GM23248 (cell line): ENCODE measurements at regions not wholly inside any gene's neighbourhood (a gene's known extent, or its start where the extent isn't known, plus 50 kb on each side); places are given as distances from the start of the nearest gene placed in this dataset.

Source experiments
- DNase-seq: peaks from one replicate; pipeline ENCODE4 v3.0.0-alpha.2; 2015
- H2AFZ ChIP-seq: fragments of 200-600 bp; sonication (generic); 2 replicates; pipeline ENCODE4 v1.6.1; 2016; ENCODE audit warnings: antibody characterized with exemption
- H3F3A ChIP-seq: fragments of 200-600 bp; sonication (generic); 2 replicates; pipeline ENCODE4 v1.6.1; 2016; ENCODE audit warnings: mild to moderate bottlenecking, antibody characterized with exemption, mixed run types; ENCODE audit not compliant: insufficient read depth
- H3K27ac ChIP-seq: fragments of 200-600 bp; sonication (generic); 2 replicates; pipeline ENCODE4 v1.5.1; 2016; ENCODE audit warnings: mild to moderate bottlenecking
- H3K27me3 ChIP-seq: fragments of 200-600 bp; sonication (generic); replicated peaks from 2 replicates; pipeline ENCODE4 v1.6.1; 2016; ENCODE audit warnings: mild to moderate bottlenecking; ENCODE audit not compliant: insufficient read depth
- H3K36me3 ChIP-seq: fragments of 200-600 bp; sonication (generic); 2 replicates; pipeline ENCODE4 v1.6.1; 2016; ENCODE audit warnings: low read depth, mild to moderate bottlenecking
- H3K4me1 ChIP-seq: fragments of 200-600 bp; sonication (generic); 2 replicates; pipeline ENCODE4 v1.6.1; 2016; ENCODE audit warnings: mild to moderate bottlenecking; ENCODE audit not compliant: insufficient read depth
- H3K4me2 ChIP-seq: fragments of 200-600 bp; sonication (generic); one replicate; pipeline ENCODE4 v1.6.1; 2016; ENCODE audit warnings: mild to moderate bottlenecking; ENCODE audit not compliant: unreplicated experiment
- H3K4me3 ChIP-seq: fragments of 200-600 bp; sonication (generic); 2 replicates; pipeline ENCODE4 v1.5.1; 2016; ENCODE audit warnings: mild to moderate bottlenecking
- H3K79me2 ChIP-seq: fragments of 200-600 bp; sonication (generic); 2 replicates; pipeline ENCODE4 v1.6.1; 2016; ENCODE audit warnings: mild to moderate bottlenecking; ENCODE audit not compliant: insufficient read depth
- H3K9ac ChIP-seq: fragments of 200-600 bp; sonication (generic); 2 replicates; pipeline ENCODE4 v1.6.1; 2016; ENCODE audit warnings: mild to moderate bottlenecking
- H3K9me2 ChIP-seq: fragments of 200-600 bp; sonication (generic); 2 replicates; pipeline ENCODE4 v1.6.1; 2016; ENCODE audit warnings: mixed run types, mild to moderate bottlenecking, moderate library complexity; ENCODE audit not compliant: insufficient read depth
- H3K9me3 ChIP-seq: fragments of 200-600 bp; sonication (generic); one replicate; pipeline ENCODE4 v1.6.1; 2017; ENCODE audit warnings: low read depth
- H4K20me1 ChIP-seq: fragments of 200-600 bp; sonication (generic); 2 replicates; pipeline ENCODE4 v1.6.0; 2016; ENCODE audit not compliant: insufficient read depth
- EZH2 ChIP-seq: fragments of 200-600 bp; sonication (generic); IDR thresholded peaks from 2 replicates; pipeline ENCODE4 v1.6.1; 2018; ENCODE audit warnings: antibody characterized with exemption, mild to moderate bottlenecking; ENCODE audit not compliant: insufficient read depth, poor library complexity, severe bottlenecking
- EZH2phosphoT487 ChIP-seq: fragments of 200-600 bp; sonication (generic); IDR thresholded peaks from 2 replicates; pipeline ENCODE4 v1.6.1; 2018; ENCODE audit warnings: antibody characterized with exemption, moderate library complexity, mild to moderate bottlenecking, low read depth; ENCODE audit not compliant: insufficient read depth
- WGBS, 2 experiments: methylation state at CpG; one replicate each; pipeline ENCODE4 v1.1.6; 2015 to 2017; ENCODE audit warnings: low lambda C conversion rate in 2 of 2, low coverage in 1 of 2; ENCODE audit errors: missing lambda C conversion rate in 2 of 2; 5-methylcytosine and 5-hydroxymethylcytosine counted together
- in situ Hi-C: fragments of 300-500 bp; cut with MboI; formaldehyde crosslinking; loops from 2 replicates; pipeline ENCODE4 v1.15.0; 2020

DNA sequence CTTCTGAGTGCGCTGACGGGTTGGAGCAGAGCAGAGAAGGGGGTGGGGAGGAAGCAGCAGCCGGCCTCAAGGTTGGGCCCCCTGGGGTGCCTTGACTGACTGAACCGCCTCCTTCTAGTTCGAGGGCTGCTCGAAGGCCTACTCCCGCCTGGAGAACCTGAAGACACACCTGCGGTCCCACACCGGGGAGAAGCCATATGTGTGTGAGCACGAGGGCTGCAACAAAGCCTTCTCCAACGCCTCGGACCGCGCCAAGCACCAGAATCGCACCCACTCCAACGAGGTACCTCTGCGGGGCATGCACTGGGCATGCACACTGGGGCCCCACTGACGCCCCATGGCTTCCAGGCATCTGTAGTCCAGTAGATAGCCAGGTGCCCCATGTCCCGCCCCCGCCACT is 246.9 kb downstream of the GLI2 start:
- DNase-seq, result no peak
- no peaks in the 10 kb centered on the region for H3K27me3 ChIP-seq
- TF ChIP-seq EZH2phosphoT487 (no peak), EZH2 (no peak)
- H2AFZ ChIP-seq, result no peak overlapping the region
- H3K9me3 ChIP-seq, result no peaks in the 10 kb centered on the region
- H3K4me1 ChIP-seq, result no peaks in the 10 kb centered on the region
- H3K36me3 ChIP-seq, result peaks cover 16% of the 10 kb centered on the region; the same call in 1 of the 2 replicates
- no peaks in the 10 kb centered on the region for H4K20me1 ChIP-seq
- WGBS, 2 experiments, result 84 to 85% methylated on average over 17 to 20 of the region's 20 CpGs
- in situ Hi-C loops, result no loop called here
- no peak overlapping the region for H3K4me3 ChIP-seq
- no peak overlapping the region for H3K27ac ChIP-seq
- no peak overlapping the region for H3K4me2 ChIP-seq
- no peaks in the 10 kb centered on the region for H3K79me2 ChIP-seq
- no peak overlapping the region for H3K9ac ChIP-seq
- H3K9me2 ChIP-seq, result no peaks in the 10 kb centered on the region
- no peaks in the 10 kb centered on the region for H3F3A ChIP-seq

DNA sequence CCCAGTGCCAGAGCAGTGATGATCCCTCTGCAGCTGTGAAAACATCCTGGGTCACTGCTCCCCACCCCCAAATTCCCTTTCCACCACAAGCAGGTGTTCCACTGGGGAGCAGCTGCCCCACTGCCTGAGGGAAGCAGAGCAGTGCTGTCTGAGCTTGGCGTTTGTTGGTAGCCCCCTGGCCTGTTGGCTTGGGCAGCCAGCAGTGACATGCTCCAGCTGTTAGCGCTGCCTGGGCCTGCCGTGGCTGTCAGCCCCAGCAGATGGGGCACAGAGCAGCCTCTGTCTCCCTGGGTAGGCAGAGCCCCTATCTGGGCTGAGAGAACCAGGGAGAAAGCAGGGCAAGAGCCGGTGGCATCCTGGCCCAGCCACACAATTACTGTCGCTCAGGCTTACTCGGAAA is 247.7 kb downstream of the GLI2 start:
- Histone ChIP-seq H3K9ac (no peak overlapping the region), H2AFZ (no peak overlapping the region), H3K4me2 (no peak overlapping the region), H3K79me2 (no peaks in the 10 kb centered on the region), H3K27me3 (no peaks in the 10 kb centered on the region), H3K9me2 (no peaks in the 10 kb centered on the region), H4K20me1 (no peaks in the 10 kb centered on the region), H3K4me3 (no peak overlapping the region), H3K27ac (no peak overlapping the region), H3K4me1 (no peaks in the 10 kb centered on the region), H3F3A (no peaks in the 10 kb centered on the region), H3K9me3 (no peaks in the 10 kb centered on the region), H3K36me3 (peaks cover 16% of the 10 kb centered on the region; the same call in 1 of the 2 replicates)
- no peak for DNase-seq
- 64 to 67% methylated on average over 6 of the region's 6 CpGs for WGBS, 2 experiments
- in situ Hi-C loops, result no loop called here
- TF ChIP-seq EZH2phosphoT487, result no peak
- TF ChIP-seq EZH2, result no peak

DNA sequence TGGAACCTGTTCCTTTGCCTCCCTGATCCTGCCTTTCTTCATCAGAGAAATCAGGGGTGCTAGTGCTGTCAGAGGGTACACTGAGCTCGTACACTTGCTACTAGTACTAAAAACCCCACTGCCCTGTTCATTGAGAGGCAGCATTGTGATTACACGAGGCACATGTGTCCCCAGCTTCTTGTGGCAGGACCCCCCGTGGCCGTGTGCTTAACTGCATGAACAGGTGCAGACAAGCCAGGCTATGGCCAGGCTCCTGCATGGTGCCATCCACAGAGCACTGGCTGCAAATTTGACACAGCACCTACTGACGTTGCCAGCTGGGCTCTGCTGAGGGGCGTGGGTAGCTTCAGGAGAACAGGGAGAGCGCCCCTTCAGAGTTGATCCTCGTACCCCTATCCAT is 248.4 kb downstream of the GLI2 start:
- H3K9me3 ChIP-seq, result no peaks in the 10 kb centered on the region
- H3K4me1 ChIP-seq, result no peaks in the 10 kb centered on the region
- no peak overlapping the region for H3K4me2 ChIP-seq
- no peak for DNase-seq
- no peak overlapping the region for H2AFZ ChIP-seq
- no peaks in the 10 kb centered on the region for H3K79me2 ChIP-seq
- TF ChIP-seq EZH2, result no peak
- H3K9me2 ChIP-seq, result no peaks in the 10 kb centered on the region
- no peak overlapping the region for H3K27ac ChIP-seq
- H3K4me3 ChIP-seq, result no peak overlapping the region
- in situ Hi-C loops, result no loop called here
- 97 to 98% methylated on average over 8 of the region's 8 CpGs for WGBS, 2 experiments
- no peak overlapping the region for H3K9ac ChIP-seq
- H3K36me3 ChIP-seq, result peaks cover 16% of the 10 kb centered on the region; the same call in 1 of the 2 replicates
- no peaks in the 10 kb centered on the region for H3K27me3 ChIP-seq
- no peaks in the 10 kb centered on the region for H4K20me1 ChIP-seq
- no peaks in the 10 kb centered on the region for H3F3A ChIP-seq

DNA sequence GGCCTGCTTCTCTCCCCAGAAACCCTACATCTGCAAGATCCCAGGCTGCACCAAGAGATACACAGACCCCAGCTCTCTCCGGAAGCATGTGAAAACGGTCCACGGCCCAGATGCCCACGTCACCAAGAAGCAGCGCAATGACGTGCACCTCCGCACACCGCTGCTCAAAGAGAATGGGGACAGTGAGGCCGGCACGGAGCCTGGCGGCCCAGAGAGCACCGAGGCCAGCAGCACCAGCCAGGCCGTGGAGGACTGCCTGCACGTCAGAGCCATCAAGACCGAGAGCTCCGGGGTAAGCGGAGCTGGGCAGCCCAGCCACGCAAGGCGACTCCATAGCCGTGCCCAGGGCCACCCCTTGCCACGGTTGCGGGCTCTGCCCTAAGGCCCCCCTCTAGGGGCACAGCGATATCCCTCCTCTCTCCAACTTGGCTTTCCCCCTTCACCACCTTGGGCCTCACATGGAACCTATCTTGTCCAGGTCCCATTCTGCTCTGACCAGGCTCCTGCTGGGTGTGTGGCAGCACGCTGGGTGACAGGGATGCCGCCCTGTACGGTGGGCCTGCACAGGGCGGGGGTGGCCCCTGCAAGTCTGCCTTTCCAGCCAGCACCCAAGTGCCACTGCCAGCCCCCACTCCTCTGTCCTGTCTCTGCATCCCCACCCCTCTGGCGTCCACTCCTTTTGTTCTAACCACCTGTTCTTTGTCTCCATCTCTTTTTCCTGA is 248.9 kb downstream of the GLI2 start:
- in situ Hi-C loops, result no loop called here
- H3K36me3 ChIP-seq, result peaks cover 12% of the 10 kb centered on the region; the same call in 1 of the 2 replicates
- H3K27me3 ChIP-seq, result no peaks in the 10 kb centered on the region
- H3K4me3 ChIP-seq, result no peak overlapping the region
- no peak for DNase-seq
- H3F3A ChIP-seq, result no peaks in the 10 kb centered on the region
- no peak overlapping the region for H3K27ac ChIP-seq
- no peak overlapping the region for H2AFZ ChIP-seq
- TF ChIP-seq EZH2phosphoT487, result no peak
- TF ChIP-seq EZH2, result no peak
- no peaks in the 10 kb centered on the region for H3K9me2 ChIP-seq
- no peaks in the 10 kb centered on the region for H3K9me3 ChIP-seq
- H3K9ac ChIP-seq, result no peak overlapping the region
- H3K79me2 ChIP-seq, result no peaks in the 10 kb centered on the region
- no peak overlapping the region for H3K4me2 ChIP-seq
- H4K20me1 ChIP-seq, result no peaks in the 10 kb centered on the region
- no peaks in the 10 kb centered on the region for H3K4me1 ChIP-seq
- WGBS, 2 experiments, result 94 to 95% methylated on average over 21 to 25 of the region's 28 CpGs
